Stimulated activated CD4-positive, alpha-beta T cell treated with anti-CD3 and anti-CD28 coated beads, Interleukin-4, amount 100 ng/mL, for 48 hours (primary cell): ENCODE measurements at regions not wholly inside any gene's neighbourhood (a gene's known extent, or its start where the extent isn't known, plus 50 kb on each side); places are given as distances from the start of the nearest gene placed in this dataset.

Experiments
- DNase-seq, 2 donors: peaks; one replicate each; pipeline ENCODE4 v3.0.0-alpha.2; 2020; ENCODE audit warnings: low read depth in 2 of 2

DNA sequence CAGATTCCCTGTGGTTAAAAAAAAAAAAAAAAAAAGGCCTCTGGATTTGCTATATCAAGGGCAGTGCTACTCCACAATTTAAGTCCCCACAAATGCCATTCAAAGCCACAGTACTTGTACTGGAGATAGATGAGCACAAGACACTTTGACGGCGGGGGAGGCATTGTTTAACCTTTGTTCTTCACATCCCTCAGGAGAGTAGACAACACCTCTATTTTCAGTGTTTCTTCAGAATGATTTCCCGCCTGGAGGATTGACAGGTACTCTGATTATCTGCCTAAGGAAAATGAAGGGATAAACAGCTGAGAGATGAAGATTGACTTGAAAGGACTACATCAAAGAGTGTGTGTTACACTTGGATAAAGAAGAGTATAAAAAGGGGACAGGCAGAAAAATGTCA, 58.7 kb downstream of the OTOL1 start:
- no peak for DNase-seq

DNA sequence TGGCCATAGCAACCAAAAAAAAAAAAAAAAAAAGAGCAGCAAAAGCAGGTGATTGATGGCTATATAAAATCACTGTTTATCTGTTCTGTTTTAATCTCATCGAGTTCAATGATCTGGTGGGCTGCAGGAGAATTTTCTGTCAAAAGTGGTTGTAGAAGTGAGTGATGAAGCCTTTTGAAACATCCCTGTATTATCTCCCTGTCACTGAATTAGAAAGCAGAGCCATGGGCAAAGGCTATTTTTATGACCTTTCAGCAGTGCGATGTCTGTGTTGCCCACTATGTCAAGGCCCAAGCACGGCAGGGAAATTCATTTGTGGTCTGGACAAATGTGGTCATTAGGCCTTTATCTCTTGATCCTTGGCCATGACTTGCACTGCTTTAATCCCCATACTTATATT, 59.9 kb downstream of the OTOL1 start:
- DNase-seq: no peak

DNA sequence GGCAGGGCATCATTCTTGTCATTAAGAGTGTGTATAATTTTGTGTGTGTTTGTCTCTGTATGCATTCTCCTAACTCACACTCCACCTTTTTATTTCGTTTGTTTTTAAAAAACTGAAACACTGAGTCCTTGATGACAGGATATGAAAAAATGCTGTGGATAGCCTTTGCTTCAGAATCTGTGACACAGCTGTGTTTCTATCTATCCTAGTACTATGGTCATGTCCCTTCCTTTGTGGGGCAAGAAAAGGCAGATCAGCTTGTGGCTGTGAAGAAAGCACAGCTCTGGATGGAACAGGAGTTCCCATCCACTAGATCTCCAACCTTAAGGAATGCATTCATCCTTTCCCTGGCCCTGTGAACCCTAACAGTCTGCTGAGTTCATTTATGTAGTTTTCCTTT, 60.3 kb downstream of the OTOL1 start:
- no peak for DNase-seq

DNA sequence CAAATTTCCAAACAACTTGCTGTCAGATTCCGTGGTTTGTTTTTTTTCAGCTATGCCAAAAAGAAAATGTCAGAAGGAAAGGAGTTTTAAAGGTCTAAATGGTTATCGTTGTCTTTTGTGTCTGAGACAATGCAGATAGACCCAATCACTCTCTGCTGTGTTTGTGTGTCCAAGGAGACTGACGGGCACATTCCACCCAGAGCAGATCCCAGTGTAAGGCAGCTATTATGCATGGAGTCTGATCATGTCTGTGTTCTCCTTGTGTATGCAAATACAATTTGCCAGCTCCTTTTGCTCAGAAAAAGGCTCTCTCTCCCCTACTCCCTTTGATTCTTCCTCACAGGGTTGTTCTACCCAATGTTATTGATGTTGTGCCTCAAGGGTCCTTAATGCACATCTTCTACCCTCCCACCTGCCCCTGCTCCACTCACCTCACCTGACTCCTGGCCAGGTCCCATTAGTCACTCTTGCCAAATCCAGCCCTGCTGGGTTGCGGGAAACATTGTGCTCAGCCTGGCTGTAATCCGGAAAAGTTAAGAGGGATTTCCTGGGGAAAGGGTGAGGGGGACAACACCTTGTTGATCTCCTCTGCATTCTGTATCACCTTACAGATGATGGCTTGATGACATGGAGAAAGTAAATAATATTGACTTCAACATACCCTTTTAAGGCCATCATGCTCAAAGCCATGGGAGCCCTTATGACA, 61.0 kb downstream of the OTOL1 start:
- no peak for DNase-seq

DNA sequence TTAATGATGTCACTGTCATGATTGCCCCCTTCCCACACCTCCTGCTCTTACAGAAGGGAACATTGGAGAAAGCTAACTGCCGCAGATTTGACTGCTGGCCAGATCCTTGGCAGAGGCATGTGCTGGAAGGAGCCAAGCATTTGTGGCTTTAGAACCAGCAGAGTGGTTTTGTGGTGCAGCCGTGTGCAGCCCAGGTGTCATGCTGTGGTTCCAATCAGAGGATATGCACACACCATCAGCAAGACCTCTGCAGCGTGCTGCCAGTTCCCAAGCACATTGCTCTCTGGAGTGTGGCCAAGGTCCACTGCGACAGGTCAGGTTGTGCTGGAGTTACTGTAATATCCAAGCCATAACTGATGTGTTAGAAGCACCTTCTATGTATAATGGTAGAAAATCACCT, 61.6 kb downstream of the OTOL1 start:
- DNase-seq: no peak

DNA sequence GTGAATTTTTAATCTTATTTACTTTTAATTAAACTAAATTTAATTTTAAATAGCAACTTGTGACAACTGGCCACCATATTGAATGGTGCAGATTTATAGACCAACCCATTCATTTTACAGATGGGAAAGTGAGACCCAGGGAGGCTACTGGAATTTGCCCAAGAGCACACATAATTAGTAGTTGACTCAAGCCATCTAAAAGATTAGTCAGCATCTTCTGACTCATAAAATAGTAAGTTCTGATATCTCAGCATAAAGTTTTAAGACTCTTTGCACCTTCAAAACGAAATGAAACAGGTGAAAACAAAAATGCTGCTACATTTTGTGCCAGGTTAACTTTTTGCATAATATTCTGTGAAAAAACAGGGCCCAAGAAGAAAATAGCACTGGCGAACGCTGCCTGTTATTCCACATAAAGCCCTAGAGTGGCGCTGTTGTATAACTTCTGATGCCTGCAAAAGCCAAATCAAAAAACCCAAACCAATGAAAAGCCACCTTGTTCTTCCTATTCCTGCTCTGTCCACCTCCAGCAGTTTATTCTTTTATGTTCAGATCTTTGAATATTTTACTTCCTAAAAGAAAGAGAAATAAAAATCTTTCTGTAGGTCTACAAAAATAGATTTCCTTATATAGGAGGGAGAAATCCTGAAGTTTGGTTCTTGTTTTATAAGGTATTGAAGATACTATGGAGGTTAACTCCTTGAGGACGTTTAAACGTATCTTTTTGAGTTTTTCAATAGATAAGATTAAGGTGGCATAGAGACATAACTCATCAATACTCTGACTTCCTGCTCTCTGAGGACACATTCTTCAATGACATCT, 62.8 kb downstream of the OTOL1 start:
- DNase-seq: no peak

DNA sequence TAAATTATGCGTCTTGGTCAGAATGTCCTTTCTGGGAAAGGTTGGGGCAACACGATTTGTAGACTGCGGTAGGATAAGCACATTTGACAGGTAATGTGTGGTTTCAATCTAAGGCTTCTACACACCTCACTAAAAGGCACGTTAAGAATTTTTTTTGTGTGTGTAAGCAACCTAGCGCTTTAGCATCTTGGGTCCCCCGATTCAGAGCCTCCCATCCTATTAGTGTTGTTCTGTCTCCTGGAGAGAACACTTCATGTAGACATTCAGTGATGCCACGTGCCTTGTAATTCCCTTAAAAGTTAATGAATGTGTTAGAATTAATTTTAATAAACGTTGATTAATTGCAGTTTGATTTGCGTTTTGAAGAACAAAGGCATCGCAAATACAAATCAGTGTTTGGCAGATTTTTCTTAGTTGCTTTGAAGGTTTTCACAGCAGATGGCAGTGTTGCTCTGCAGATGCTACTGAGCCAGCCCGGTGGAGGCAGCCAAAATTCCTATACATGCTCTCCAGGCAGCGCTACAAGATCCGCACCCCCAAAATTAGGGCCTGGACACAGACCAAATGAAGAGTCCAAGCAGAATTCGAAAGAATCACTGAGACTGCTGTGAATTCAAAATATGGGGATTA, 63.5 kb downstream of the OTOL1 start:
- no peak for DNase-seq

DNA sequence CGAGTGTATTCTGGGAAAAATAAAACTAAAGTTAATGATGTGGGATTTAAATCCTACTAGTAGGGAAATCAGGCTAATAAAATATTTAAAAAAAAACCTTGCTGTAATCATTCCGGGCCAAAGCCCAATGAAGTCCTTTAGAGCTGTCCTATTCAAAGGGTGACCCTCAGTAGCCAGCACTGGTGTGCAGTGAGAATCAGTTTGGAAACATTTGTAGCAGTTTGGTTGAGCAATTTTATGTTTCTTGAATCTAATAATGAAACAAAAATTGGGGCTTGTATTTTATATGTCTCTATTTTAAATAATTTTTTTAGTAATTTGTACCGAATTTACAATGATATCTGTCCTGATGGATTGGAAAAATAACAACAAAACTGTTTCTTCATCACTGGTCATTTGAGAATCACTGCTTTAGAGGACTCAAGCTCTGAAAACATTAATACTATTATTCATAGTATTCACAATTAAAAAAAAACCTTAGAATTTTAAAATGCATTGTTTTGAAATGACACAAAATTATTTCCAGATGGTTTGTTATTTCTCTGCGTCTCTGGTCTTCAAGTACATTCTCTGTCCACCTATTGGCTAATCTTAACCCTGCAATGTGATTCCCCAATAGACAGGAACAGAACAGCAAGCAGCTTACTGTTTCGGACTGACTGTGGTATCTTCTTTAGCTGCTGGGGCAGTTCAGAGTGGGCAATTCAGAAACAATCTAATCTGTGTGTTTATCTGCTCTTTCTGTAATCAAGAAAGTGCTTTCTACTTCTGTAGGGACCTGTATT, 71.2 kb downstream of the OTOL1 start:
- no peak for DNase-seq

DNA sequence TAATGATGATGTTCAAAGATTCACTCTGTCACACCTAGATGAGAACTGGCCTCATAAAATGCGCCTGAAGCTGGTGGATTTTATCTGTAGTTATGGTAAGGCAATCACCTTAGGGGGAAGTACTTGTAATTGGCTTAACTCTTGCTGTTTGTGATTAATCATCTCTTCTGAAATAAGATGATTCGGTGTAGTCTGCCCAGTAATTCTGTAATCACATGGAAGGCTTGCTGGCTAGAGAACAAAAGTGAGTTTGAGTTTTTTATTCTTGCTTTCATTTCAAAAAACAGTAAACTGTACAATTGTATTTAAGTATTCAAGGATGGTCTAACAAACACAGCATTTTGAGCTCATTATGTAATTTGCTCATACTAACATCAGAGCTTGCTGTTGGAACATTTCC, 72.1 kb downstream of the OTOL1 start:
- no peak for DNase-seq

DNA sequence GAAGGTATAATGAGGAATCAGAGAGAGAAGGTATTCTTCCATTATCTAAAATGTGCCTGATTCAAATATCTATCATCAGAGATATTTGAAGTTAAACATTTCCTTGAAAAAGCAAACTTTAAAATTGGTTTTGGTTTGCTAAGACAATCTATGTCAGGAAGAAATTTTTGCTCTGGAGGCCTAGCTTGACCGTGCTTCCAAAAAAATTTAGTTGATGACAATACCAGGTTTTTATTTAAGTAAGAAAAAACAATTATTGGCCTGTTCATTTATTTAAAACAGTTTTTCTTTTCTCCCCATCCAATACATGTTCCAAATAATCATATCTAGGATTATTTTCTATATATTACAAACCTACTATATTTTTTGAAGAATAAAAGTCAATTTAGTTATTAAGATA, 75.3 kb downstream of the OTOL1 start:
- no peak for DNase-seq

DNA sequence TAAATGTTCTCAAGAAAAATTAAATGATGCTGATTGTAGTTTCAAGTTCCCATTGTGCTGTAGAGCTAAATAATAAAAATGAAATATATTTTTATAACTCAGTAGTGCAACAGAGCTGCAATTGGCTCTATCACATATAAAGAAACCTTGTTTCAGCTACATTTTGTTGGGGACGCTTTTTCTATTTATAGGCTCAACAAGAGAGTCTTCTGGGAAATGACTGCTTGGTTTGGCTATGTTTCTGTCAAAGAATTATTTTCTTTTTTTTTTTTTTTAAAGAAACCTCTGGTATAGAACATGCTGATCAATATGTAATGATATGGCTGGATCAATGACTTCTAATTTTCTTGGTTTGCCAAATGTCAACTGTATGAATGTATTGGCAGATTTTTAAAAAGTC, 76.5 kb downstream of the OTOL1 start:
- DNase-seq: no peak

DNA sequence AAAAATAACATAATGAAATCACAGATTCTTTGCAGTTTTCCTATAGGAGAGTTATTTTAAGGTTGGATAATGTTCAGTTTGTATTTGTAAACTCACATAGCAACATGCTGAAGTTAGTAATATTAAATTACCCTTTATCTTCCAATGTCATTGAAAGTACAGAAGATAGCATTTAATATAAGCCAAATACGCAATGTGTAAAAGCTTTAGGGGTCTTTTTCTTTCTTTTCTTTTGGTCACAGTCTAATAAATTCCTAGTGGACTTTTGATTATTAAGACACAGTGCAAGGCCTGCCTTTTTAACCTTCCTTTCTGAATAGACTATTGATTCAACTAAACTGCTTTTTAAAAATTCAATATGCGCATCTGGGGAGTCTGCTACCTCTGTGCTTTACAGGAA, 79.3 kb downstream of the OTOL1 start:
- DNase-seq: no peak

DNA sequence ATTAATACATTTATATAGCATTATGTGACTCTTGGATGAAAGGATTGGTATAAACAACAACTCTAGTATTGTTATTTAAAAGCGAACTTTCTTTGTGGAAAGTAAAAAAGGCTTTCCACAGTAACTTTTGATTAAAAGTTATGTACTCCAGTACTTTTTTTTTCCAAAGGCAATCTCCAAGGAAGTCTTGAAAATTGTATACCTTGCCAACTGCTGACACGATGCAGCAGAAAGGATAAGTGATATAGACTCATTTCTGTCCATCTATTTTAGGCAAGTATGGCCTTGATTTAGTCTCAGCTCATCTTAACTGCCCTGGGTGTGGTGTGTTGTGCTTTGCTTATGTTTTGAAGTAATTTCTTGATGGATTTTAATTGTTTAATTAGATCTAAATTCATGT, 79.7 kb downstream of the OTOL1 start:
- no peak for DNase-seq

DNA sequence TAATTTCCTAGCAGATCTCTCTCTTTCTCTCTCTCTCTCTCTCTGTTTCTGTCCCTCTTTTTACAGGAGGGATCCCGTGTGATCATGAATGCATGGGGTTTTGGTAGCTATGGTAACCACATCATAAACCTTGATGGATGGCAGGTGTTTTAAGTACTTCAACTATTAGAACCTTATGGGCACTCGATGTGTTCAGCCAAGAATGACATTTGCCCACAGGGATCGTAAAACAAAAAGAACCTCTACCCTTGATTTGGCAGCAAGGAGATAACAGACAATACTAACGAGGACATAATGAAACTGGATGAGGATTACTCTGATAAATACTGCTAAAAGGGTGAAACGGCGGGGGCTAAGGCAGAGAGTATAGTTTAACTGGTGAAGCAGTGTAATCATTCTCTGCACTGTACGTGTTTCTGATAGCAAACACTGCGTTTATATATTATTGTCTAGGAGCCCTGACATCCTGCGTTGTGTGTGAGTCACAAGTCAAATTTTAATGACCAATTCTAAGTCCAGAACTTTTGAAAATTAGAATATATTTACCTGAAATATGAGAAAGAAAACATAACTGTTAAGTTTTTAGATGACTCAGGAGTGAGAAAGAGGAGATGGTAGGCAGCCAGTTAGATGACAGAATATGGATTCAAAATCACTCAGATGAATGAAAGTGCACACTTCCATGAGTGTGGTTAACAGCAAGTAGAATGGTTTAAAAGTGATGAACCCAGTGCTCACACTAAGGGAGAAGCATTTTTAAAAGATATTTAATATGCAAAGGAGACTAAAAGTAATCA, 80.3 kb downstream of the OTOL1 start:
- no peak for DNase-seq

DNA sequence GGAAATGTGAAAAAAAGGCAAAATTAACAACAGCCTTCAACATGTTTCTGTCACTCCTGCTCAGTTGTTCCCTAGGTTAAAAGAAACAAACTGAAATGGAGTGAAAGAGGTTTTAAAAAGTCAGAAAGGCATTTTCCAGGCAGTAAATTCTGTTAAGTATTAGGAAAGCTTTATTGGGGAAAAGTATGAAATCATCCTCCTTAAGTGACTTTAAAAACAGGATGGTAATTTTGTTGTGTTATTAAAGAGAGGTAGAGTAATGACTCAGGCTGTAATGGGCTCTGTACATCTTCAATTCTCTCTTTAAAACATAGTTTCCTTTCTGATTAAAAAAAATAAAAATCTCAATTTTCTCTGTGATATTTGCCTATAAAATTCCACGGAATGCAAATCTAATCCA, 81.1 kb downstream of the OTOL1 start:
- no peak for DNase-seq

DNA sequence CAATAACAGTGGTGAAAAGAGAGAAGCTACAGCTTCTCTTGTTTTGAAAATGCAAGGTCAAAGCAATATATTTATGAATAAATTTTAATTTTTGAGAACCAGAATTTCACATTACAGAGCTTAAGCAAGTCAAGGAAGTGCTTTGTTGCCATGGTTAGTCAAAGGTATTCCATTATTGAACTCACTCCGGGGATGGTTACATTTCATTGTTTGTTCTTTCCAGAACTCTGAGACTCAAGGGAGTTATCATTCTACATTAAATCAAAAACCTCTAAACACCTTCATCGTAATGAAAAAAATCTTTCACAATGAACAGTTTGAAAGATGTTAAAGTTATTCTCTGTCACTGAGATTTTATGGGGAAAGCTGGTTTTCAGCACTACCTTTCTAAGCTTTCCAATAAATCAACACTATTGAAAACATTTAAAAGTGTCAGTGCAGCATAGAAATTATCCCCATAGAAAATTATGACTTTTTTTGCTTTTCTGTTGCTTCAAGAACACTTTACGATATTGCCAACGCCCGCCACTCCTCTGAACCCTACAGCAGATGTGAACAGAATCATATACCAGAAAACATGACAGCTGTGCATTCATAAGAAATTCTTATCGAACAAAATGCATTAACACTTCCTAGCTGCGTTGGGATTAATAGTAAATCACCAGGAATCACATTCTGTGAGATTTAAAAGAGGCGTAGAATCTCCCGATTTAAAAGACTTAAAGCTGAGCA, 83.0 kb downstream of the OTOL1 start:
- no peak for DNase-seq

DNA sequence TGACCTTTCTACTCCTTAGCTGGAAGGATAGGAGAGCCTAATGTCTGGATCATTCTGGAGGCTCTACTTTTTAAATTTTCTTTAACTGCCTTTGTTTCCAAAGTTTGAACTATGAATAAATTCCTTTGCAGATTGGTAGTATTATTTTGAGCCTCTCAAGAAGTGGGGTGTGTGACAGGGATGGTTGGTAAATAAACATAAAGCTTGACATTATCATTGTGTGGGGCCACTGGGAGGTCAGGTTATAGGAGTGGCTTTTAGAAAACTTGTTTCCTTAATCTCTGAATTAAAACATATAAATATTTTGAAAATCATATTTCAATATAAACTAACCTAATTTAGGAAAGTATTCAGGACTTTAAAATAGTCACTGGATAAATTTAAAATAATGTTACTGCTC, 89.3 kb downstream of the OTOL1 start:
- no peak for DNase-seq

DNA sequence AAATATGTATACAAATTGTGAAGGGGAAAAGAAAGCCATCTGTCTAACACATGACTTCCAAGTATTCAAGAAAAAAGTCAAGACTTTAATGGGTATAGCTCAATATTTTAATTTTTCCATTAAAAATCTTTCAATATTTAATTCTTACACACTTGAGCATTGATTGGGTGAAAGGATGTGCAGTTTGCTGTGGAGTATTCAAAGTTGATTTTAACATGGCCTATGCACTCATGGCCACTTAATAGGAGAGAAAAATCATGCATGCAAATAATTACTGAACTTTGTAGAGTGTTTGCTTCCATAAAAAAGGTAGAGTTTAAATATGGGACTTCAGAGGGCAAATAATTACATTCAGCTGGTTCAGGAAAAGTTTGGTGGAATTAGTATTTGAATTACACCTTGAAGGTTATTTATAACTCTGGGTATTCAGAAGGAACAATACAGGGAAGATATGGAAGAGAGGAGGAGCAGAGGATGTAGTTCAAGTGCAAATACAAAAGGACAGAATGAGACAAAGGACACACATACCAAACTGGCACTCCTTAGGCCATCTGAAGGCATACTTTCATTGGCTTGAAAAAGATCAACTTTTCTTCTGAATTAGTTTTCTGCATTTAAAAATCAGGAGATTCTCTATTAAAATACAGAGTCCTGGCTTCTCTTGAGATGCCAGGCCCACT, 90.1 kb downstream of the OTOL1 start:
- no peak for DNase-seq

DNA sequence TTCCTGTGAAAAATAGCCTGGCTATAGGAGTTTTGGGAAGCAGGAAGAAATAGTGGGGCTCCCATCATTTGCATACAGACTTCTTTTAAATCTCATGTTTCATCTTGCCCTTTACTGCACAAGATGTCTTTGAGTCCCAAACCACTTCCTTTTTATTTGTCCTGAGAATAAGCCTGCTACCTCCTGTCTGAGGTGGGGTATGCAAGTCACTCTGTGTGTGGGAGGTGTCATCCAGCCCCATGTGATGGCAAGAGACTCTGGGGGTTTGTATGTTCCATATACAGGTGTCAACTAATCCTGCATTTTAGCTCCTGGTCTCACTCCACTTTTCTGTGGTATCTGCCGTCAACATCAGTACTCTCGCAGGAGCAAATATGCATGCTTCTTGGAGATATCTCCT, 102.0 kb downstream of the OTOL1 start:
- DNase-seq: no peak

DNA sequence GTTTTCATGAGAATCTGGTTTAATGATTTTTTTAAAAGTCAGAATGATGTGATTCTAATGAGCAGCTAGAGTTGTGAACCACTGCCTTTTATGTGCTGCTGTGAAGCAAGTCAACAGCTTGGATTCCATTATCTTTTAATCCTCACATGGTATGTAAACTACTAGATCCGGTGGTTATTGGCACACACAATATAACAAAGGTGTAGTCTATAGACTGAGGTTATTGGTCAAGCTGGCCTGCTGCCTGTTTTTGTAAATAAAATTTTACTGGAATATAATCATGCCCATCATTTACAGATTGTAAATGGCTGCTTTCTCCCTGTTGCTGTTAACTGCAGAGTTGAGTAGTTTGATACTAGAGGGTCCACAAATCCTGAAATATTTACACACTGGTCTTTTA, 103.1 kb downstream of the OTOL1 start:
- no peak for DNase-seq
